ENCODE measurements at regions not wholly inside any gene's neighbourhood (a gene's known extent, or its start where the extent isn't known, plus 50 kb on each side); places are given as distances from the start of the nearest gene placed in this dataset.

DNA sequence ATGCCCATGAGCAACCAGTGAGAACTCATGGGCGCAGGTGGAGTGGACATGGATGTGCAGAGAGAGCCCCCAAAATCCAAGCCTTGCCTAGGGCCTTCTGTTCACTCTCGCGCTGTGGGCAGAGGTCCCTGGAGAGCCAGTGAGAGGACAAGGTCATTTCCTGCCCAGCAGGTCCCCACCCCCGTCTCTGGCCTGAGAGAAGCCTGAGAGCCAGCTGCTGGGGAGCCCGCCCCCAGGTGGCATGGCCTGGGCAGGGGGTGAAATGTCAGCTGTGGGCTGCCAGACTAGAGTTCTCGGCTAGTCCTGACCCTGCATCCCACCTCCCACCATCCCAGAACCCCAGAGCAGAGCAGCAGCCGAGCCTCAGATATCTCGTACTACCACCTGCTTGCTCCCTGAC, 85.3 kb downstream of the BARX1 start:
- H3K4me3 ChIP-seq, result no peak overlapping the region
- TF ChIP-seq POLR2A (IDR thresholded peaks at IDR 0.05) (no peak), POLR2AphosphoS5 (IDR thresholded peaks at IDR 0.05) (no peak), EP300 (IDR thresholded peaks at IDR 0.05) (no peak)
- TF ChIP-seq, protein P1, sequence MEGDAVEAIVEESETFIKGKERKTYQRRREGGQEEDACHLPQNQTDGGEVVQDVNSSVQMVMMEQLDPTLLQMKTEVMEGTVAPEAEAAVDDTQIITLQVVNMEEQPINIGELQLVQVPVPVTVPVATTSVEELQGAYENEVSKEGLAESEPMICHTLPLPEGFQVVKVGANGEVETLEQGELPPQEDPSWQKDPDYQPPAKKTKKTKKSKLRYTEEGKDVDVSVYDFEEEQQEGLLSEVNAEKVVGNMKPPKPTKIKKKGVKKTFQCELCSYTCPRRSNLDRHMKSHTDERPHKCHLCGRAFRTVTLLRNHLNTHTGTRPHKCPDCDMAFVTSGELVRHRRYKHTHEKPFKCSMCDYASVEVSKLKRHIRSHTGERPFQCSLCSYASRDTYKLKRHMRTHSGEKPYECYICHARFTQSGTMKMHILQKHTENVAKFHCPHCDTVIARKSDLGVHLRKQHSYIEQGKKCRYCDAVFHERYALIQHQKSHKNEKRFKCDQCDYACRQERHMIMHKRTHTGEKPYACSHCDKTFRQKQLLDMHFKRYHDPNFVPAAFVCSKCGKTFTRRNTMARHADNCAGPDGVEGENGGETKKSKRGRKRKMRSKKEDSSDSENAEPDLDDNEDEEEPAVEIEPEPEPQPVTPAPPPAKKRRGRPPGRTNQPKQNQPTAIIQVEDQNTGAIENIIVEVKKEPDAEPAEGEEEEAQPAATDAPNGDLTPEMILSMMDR (IDR thresholded peaks at IDR 0.05), result no peak
- H3K36me3 ChIP-seq, result no peaks in the 10 kb centered on the region
- WGBS, result 88% methylated on average over 5 of the region's 8 CpGs
- no peaks in the 10 kb centered on the region for H3K4me1 ChIP-seq
- DNase-seq (ENCODE audit: low spot score in 2 of 2), result no peak
- H3K9me3 ChIP-seq, result peaks cover 7% of the 10 kb centered on the region
- H3K27ac ChIP-seq, result no peak overlapping the region
- peaks cover 8% of the 10 kb centered on the region for H3K27me3 ChIP-seq

DNA sequence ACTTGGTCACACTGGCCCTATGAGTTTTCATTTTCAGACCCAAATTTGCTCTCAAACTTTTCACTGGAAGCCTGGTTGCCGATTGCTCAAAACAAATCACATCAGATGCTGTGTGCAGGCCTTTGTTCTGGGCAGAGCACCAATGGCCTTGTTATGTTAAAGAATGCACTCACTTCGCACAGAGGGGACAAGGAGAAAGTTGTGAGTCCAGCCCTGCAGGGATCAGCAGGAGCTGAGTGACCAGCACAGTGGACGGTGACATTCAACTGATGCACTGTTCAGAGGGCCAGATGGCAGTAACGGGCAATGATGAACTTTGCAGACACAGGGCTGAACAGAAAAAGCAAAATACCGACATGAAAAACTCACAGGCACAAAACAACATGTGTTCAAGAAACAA, 86.1 kb downstream of the BARX1 start:
- DNase-seq (ENCODE audit: low spot score in 2 of 2), result no peak
- H3K27me3 ChIP-seq, result peaks cover 13% of the 10 kb centered on the region
- no peaks in the 10 kb centered on the region for H3K4me1 ChIP-seq
- H3K9me3 ChIP-seq, result no peaks in the 10 kb centered on the region
- 79% methylated on average over 5 of the region's 5 CpGs for WGBS
- no peak overlapping the region for H3K4me3 ChIP-seq
- TF ChIP-seq EP300 (IDR thresholded peaks at IDR 0.05) (no peak), POLR2AphosphoS5 (IDR thresholded peaks at IDR 0.05) (no peak), POLR2A (IDR thresholded peaks at IDR 0.05) (no peak)
- TF ChIP-seq, protein P1 (IDR thresholded peaks at IDR 0.05), result no peak
- H3K36me3 ChIP-seq, result no peaks in the 10 kb centered on the region
- no peak overlapping the region for H3K27ac ChIP-seq

DNA sequence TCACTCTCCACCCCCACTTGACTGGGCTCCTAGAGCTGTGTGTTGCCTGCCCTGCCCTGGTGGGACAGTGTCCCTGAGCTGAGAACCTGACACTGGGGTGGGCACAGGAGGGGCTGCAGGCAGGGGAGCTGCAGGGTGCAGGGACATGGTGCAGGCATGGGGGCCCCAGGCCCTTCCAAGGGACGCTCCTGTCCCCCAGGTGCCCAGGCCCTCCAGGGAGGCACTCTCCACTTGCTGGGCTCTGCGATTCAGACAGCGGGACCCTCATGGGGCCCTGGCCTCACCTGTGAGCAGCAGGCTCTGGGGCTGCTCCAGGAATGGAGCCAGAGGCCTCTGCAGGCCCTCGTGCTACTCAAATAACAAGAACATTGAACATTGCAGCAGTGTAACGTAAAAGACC, 89.4 kb downstream of the BARX1 start:
- Histone ChIP-seq H3K27ac (no peak overlapping the region), H3K4me3 (no peak overlapping the region), H3K9me3 (no peaks in the 10 kb centered on the region), H3K36me3 (no peaks in the 10 kb centered on the region), H3K4me1 (no peaks in the 10 kb centered on the region), H3K27me3 (peaks cover 37% of the 10 kb centered on the region)
- WGBS, result no CpG with 5 or more reads among the region's 5 CpGs
- DNase-seq (ENCODE audit: low spot score in 2 of 2), result no peak
- no peak for TF ChIP-seq POLR2AphosphoS5 (IDR thresholded peaks at IDR 0.05)
- TF ChIP-seq, protein P1 (IDR thresholded peaks at IDR 0.05), result no peak
- no peak for TF ChIP-seq POLR2A (IDR thresholded peaks at IDR 0.05)
- no peak for TF ChIP-seq EP300 (IDR thresholded peaks at IDR 0.05)

DNA sequence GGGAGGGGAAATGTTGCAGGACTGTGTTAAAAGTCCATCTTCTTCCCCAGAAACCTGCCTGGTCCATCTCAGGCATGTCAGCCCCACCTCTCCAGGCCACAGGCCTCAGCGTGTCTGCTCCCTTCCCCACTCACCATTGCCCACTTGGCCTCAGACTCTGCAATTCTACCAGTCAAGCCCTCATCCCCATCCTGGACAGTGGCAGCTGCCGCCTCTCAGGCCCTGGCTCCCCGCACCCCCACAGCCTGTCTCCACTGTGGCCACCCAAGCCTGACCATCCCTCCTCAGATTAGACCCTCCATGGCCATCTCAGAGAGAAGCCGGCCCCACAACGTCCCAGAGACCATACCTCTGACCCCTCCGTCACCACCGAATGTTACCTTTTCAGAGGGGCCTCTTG, 89.9 kb downstream of the BARX1 start:
- TF ChIP-seq POLR2A (IDR thresholded peaks at IDR 0.05) (no peak), POLR2AphosphoS5 (IDR thresholded peaks at IDR 0.05) (no peak), EP300 (IDR thresholded peaks at IDR 0.05) (no peak)
- TF ChIP-seq, protein P1 (IDR thresholded peaks at IDR 0.05), result no peak
- no peak for DNase-seq (ENCODE audit: low spot score in 2 of 2)
- WGBS, result 87% methylated on average over 7 of the region's 7 CpGs
- Histone ChIP-seq H3K27ac (no peak overlapping the region), H3K4me3 (no peak overlapping the region), H3K9me3 (no peaks in the 10 kb centered on the region), H3K27me3 (peaks cover 42% of the 10 kb centered on the region), H3K36me3 (no peaks in the 10 kb centered on the region), H3K4me1 (no peaks in the 10 kb centered on the region)

DNA sequence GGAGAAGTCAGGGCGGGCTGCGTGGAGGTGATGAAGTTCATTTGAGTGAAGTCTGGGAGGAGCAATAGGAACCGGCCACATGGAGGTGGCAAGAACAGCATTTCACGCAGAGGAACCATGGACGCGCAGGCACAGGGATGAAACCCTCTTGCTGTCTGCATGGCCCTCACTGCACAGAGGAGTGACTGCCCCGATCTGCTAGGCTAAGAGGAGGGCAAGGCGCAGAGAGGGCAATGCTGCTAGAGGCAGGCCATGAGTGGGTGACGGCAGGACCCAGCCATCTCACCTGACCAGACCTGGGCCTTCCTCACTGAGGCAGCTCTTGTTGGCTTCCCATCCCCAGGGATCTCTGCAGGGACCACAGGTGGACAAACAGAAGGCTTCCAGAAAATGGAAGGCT, 90.3 kb downstream of the BARX1 start:
- TF ChIP-seq POLR2A (IDR thresholded peaks at IDR 0.05) (no peak), EP300 (IDR thresholded peaks at IDR 0.05) (no peak), POLR2AphosphoS5 (IDR thresholded peaks at IDR 0.05) (no peak)
- TF ChIP-seq, protein P1 (IDR thresholded peaks at IDR 0.05), result no peak
- Histone ChIP-seq H3K27ac (no peak overlapping the region), H3K4me1 (no peaks in the 10 kb centered on the region), H3K27me3 (peaks cover 46% of the 10 kb centered on the region), H3K4me3 (no peak overlapping the region), H3K36me3 (no peaks in the 10 kb centered on the region), H3K9me3 (no peaks in the 10 kb centered on the region)
- 92% methylated on average over 9 of the region's 9 CpGs for WGBS
- no peak for DNase-seq (ENCODE audit: low spot score in 2 of 2)
